Activated CD4-positive, CD25-positive, alpha-beta regulatory T cell treated with anti-CD3 and anti-CD28 coated beads, Interleukin-2, amount 50 U/mL, for 72 hours (primary cell): ENCODE measurements at regions not wholly inside any gene's neighbourhood (a gene's known extent, or its start where the extent isn't known, plus 50 kb on each side); places are given as distances from the start of the nearest gene placed in this dataset.

Source experiments
- DNase-seq: peaks from one replicate; pipeline ENCODE4 v3.0.0; 2021

- DNase-seq: no peak
Measured at GRCh38 chr12:46131732-46132469, 136.9 kb downstream of the SLC38A1 start.

GRCh38 chr12:46127656-46128055 is 137.3 kb upstream of the SCAF11 start:
- DNase-seq: no peak

GRCh38 chr12:46126050-46126727 is 135.8 kb upstream of the SCAF11 start:
- no peak for DNase-seq

- peak; percentile 39 for DNase-seq
Measured at GRCh38 chr12:46124848-46125619, 134.7 kb upstream of the SCAF11 start.

GRCh38 chr12:46124132-46124847 is 133.9 kb upstream of the SCAF11 start:
- DNase-seq: no peak

GRCh38 chr12:46112364-46112763 is 122.0 kb upstream of the SCAF11 start:
- DNase-seq: no peak

GRCh38 chr12:46111715-46112114 is 121.3 kb upstream of the SCAF11 start:
- DNase-seq: no peak

GRCh38 chr12:46110928-46111699 is 120.7 kb upstream of the SCAF11 start:
- DNase-seq: no peak

GRCh38 chr12:46110223-46110611 is 119.8 kb upstream of the SCAF11 start:
- DNase-seq: no peak

GRCh38 chr12:46109343-46110222 is 119.2 kb upstream of the SCAF11 start:
- no peak for DNase-seq

GRCh38 chr12:46108721-46109120 is 118.3 kb upstream of the SCAF11 start:
- DNase-seq: no peak

- no peak for DNase-seq
Measured at GRCh38 chr12:46107591-46107990, 117.2 kb upstream of the SCAF11 start.

- DNase-seq: no peak
Measured at GRCh38 chr12:46105735-46106134, 115.4 kb upstream of the SCAF11 start.

GRCh38 chr12:46103559-46104383 is 113.4 kb upstream of the SCAF11 start:
- DNase-seq: no peak

- DNase-seq: no peak
Measured at GRCh38 chr12:46101485-46101869, 111.1 kb upstream of the SCAF11 start.

- DNase-seq: no peak
Measured at GRCh38 chr12:46100551-46101484, 110.4 kb upstream of the SCAF11 start.

- no peak for DNase-seq
Measured at GRCh38 chr12:46089414-46090162, 99.2 kb upstream of the SCAF11 start.

GRCh38 chr12:46087916-46088439 is 97.6 kb upstream of the SCAF11 start:
- DNase-seq: no peak
